Small intestine (tissue), 7 donors: ENCODE measurements at regions not wholly inside any gene's neighbourhood (a gene's known extent, or its start where the extent isn't known, plus 50 kb on each side); places are given as distances from the start of the nearest gene placed in this dataset.

Source experiments
- DNase-seq, 2 donors: peaks; one replicate each; pipeline versions ENCODE4 v3.0.0 to v3.0.0-alpha.2; 2013
- FAIRE-seq: peaks from 2 replicates; lab custom pipeline; 2012; peaks lifted over from hg19 to GRCh38; lab: Jason Lieb, UNC
- H3K27ac ChIP-seq, 3 donors: one replicate each; pipeline ENCODE4 v1.5.1; 2013; ENCODE audit warnings: low read length in 2 of 3, mild to moderate bottlenecking in 2 of 3, control low read depth in 1 of 3, inconsistent platforms in 1 of 3, low read depth in 1 of 3, moderate library complexity in 1 of 3
- H3K27me3 ChIP-seq, 3 donors: one replicate each; pipeline ENCODE4 v1.6.1; 2013; ENCODE audit warnings: low read length in 3 of 3, inconsistent platforms in 1 of 3; ENCODE audit not compliant: control insufficient read depth in 3 of 3, insufficient read depth in 3 of 3
- H3K36me3 ChIP-seq, 3 donors: one replicate each; pipeline ENCODE4 v1.6.1; 2013; ENCODE audit warnings: low read length in 3 of 3, inconsistent platforms in 1 of 3, low read depth in 1 of 3, mild to moderate bottlenecking in 1 of 3, moderate library complexity in 1 of 3; ENCODE audit not compliant: control insufficient read depth in 3 of 3, insufficient read depth in 2 of 3
- H3K4me1 ChIP-seq, 3 donors: one replicate each; pipeline ENCODE4 v1.6.1; 2013; ENCODE audit warnings: low read length in 2 of 3, inconsistent platforms in 1 of 3, low read depth in 1 of 3, mild to moderate bottlenecking in 1 of 3, moderate library complexity in 1 of 3; ENCODE audit not compliant: control insufficient read depth in 3 of 3, insufficient read depth in 2 of 3
- H3K4me3 ChIP-seq, 3 donors: one replicate each; pipeline ENCODE4 v1.5.1; 2013; ENCODE audit warnings: low read length in 3 of 3, control low read depth in 1 of 3, inconsistent platforms in 1 of 3, low read depth in 1 of 3, mild to moderate bottlenecking in 1 of 3, moderate library complexity in 1 of 3
- H3K9me3 ChIP-seq, 2 donors: one replicate each; pipeline ENCODE4 v1.6.1; 2013; ENCODE audit warnings: low read depth in 1 of 2, low read length in 1 of 2; ENCODE audit not compliant: control insufficient read depth in 2 of 2, insufficient read depth in 1 of 2
- WGBS, 3 donors: extraction: QIAGEN DNeasy Blood & Tissue Kit; methylation state at CpG; one replicate each; pipeline ENCODE4 v1.1.7; 2013; 5-methylcytosine and 5-hydroxymethylcytosine counted together
- donor health status: healthy with polysubstance abuse.
- donor health status: control.
- donor health status: control.
- donor health status: Bipolar disorder and iron deficiency.
- donor health status: healthy.

DNA sequence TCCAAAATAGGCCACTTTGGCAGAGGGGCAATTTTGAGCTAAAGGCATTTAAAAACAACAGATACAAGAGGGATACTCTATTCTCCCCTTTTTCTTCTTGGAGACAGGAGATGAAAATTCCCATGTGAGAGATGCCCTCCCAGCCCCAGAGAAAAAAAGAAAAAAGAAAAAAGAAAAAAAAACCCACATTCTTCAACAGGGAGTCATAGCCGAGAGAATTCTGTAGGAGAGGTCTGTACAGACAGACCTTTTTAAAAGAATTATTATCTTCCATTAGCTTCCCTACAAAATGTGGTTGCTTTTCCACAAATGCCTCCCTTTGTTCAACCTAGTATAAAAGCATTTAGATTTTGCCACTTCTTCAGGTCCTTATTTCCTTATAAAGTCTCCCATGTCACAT is 89.9 kb downstream of the SPCS3 start:
- Histone ChIP-seq H3K4me3 (no peak overlapping the region), H3K4me1 (no peaks in the 10 kb centered on the region), H3K36me3 (no peaks in the 10 kb centered on the region), H3K9me3 (no peaks in the 10 kb centered on the region), H3K27me3 (no peaks in the 10 kb centered on the region), H3K27ac (no peak overlapping the region)
- FAIRE-seq (no peak), DNase-seq (no peak)
- 83 to 92% (median 88%) methylated on average over 1 of the region's 1 CpG for WGBS, 3 donors

DNA sequence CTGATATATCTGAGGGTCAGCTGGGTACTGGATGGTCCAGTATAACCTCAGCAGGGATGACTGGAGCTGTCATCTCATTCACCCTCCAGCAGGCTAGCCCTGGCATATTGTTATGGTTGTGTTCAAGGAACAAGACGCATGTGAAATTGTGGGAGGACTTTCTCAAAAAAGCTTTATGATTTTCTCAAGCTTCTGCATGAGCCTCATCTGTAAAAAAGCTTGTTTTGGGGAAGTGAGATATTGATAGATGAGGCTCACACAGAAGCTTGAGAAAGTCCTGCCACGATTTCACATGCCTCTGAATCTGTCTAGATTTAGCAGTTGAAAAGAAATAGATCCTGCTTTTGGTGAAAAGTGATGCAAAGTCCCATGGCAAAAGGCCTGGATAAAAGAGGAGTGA is 93.4 kb downstream of the SPCS3 start:
- H3K27ac ChIP-seq, result no peak overlapping the region
- no peaks in the 10 kb centered on the region for H3K36me3 ChIP-seq
- no peaks in the 10 kb centered on the region for H3K27me3 ChIP-seq
- WGBS, 3 donors, result 59 to 77% (median 65%) methylated on average over 2 of the region's 2 CpGs
- H3K4me3 ChIP-seq, result no peak overlapping the region
- no peaks in the 10 kb centered on the region for H3K4me1 ChIP-seq
- no peaks in the 10 kb centered on the region for H3K9me3 ChIP-seq
- DNase-seq, result no peak
- no peak for FAIRE-seq

GRCh38 chr4:176422001-176422400 is 102.2 kb downstream of the SPCS3 start:
- WGBS, 3 donors, result 61 to 81% (median 64%) methylated on average over 1 of the region's 1 CpG
- no peak for DNase-seq
- H3K27ac ChIP-seq, result no peak overlapping the region
- H3K4me3 ChIP-seq, result no peak overlapping the region
- no peak for FAIRE-seq
- H3K4me1 ChIP-seq, result no peaks in the 10 kb centered on the region
- H3K9me3 ChIP-seq, result no peaks in the 10 kb centered on the region
- H3K27me3 ChIP-seq, result no peaks in the 10 kb centered on the region
- no peaks in the 10 kb centered on the region for H3K36me3 ChIP-seq

DNA sequence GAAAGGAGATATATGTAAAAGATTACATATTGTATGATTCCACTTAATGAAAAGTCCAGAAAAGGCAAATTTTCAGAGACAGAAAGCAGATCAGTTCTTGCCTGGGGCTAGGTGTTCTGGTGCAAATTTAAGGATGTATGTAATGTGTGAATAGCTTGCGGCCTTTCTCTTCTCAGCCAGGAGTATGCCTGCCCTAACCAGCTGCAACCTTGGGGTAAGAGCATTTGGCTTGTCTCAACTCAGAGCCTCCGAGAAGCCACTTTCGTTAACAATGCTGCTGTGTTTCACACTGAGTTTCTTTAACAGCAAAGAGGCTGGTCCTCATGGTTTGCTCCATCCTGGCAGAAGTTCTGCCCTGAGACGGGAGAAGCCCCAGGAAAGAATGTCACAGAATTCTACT is 102.7 kb downstream of the SPCS3 start:
- FAIRE-seq (no peak), DNase-seq (no peak)
- H3K27me3 ChIP-seq, result no peaks in the 10 kb centered on the region
- H3K9me3 ChIP-seq, result no peaks in the 10 kb centered on the region
- H3K4me1 ChIP-seq, result no peaks in the 10 kb centered on the region
- no peaks in the 10 kb centered on the region for H3K36me3 ChIP-seq
- no peak overlapping the region for H3K4me3 ChIP-seq
- WGBS, 3 donors, result 73 to 77% (median 76%) methylated on average over 4 of the region's 4 CpGs
- H3K27ac ChIP-seq, result no peak overlapping the region

- H3K27ac ChIP-seq, result no peak overlapping the region
- no peak overlapping the region for H3K4me3 ChIP-seq
- 64 to 78% (median 74%) methylated on average over 2 of the region's 2 CpGs for WGBS, 3 donors
- DNase-seq (no peak), FAIRE-seq (no peak)
- no peaks in the 10 kb centered on the region for H3K27me3 ChIP-seq
- no peaks in the 10 kb centered on the region for H3K36me3 ChIP-seq
- no peaks in the 10 kb centered on the region for H3K9me3 ChIP-seq
- no peaks in the 10 kb centered on the region for H3K4me1 ChIP-seq
Measured at GRCh38 chr4:176425035-176425434, 105.3 kb downstream of the SPCS3 start.

- no peak overlapping the region for H3K27ac ChIP-seq
- WGBS, 3 donors, result 64 to 71% (median 70%) methylated on average over 6 of the region's 6 CpGs
- no peak overlapping the region for H3K4me3 ChIP-seq
- no peak for FAIRE-seq
- H3K9me3 ChIP-seq, result no peaks in the 10 kb centered on the region
- H3K36me3 ChIP-seq, result no peaks in the 10 kb centered on the region
- no peak for DNase-seq
- H3K27me3 ChIP-seq, result no peaks in the 10 kb centered on the region
- no peaks in the 10 kb centered on the region for H3K4me1 ChIP-seq
Measured at GRCh38 chr4:176432811-176433540, 113.2 kb downstream of the SPCS3 start.

DNA sequence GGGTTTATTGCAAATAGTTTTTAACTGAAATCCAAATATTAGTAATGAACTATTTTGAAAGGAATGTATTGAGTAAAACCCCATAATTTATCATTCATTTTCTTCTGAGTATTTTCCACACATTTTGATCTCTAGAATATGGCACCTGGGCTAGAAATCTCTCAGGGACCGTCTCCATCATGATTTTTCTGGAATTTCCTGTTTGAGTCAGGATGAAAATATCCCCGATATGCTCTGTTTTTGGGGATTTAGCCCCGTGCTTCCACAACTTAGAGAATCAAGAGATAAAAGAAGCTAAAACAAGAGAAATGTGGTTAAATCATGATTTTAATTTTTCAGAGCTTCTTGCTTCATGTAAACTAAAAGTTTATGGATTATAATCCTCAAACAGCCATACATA is 114.2 kb downstream of the SPCS3 start:
- FAIRE-seq (no peak), DNase-seq (no peak)
- Histone ChIP-seq H3K27ac (no peak overlapping the region), H3K36me3 (no peaks in the 10 kb centered on the region), H3K27me3 (no peaks in the 10 kb centered on the region), H3K4me3 (no peak overlapping the region), H3K9me3 (no peaks in the 10 kb centered on the region), H3K4me1 (no peaks in the 10 kb centered on the region)
- WGBS, 3 donors, result 75 to 79% (median 77%) methylated on average over 3 of the region's 3 CpGs

GRCh38 chr4:176435901-176436292 is 116.1 kb downstream of the SPCS3 start:
- Histone ChIP-seq H3K27ac (no peak overlapping the region), H3K4me3 (no peak overlapping the region), H3K4me1 (no peaks in the 10 kb centered on the region), H3K27me3 (no peaks in the 10 kb centered on the region), H3K9me3 (no peaks in the 10 kb centered on the region), H3K36me3 (no peaks in the 10 kb centered on the region)
- DNase-seq (no peak), FAIRE-seq (no peak)
- WGBS, 3 donors, result 46 to 61% (median 57%) methylated on average over 1 of the region's 1 CpG
